GM21723 (cell line): ENCODE measurements at regions not wholly inside any gene's neighbourhood (a gene's known extent, or its start where the extent isn't known, plus 50 kb on each side); places are given as distances from the start of the nearest gene placed in this dataset.

ENCODE experiments used
- ATAC-seq: cut with Tn5 transposase; IDR thresholded peaks from one replicate; pipeline ENCODE4 v1.9.1; 2021; ENCODE audit warnings: mild to moderate bottlenecking, moderate library complexity; ENCODE audit not compliant: unreplicated experiment

GRCh38 chr9:107650321-107650720 lies 160.8 kb upstream of the KLF4 start:
- ATAC-seq: no peak

DNA sequence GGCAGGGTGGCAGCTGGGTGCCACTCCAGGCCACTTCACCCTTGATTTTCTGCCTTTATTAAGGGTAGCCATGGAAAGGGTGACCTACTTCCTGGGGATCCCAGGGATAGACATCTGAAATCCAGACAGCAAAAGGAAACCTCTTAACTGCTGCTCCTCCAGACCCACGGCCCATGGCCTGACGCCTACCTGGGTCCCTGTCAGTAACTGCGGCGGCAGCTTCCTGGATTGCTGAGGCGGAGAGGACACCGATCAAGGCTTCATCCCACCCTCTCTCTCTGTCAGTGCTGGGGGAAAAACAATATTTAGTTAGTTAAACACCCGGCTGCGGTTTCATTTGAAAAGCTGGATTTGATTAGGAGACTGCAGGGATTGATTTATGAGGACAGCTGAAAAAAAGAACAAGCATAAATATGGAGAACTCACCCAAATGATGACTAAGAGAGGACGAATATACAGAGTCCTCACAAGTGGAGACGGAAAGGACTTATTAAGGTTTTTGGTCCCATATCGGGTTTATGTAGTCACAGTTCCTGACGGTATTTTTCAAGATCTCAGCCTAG lies 158.7 kb upstream of the KLF4 start:
- no peak for ATAC-seq

- no peak for ATAC-seq
Measured at GRCh38 chr9:107647611-107648010, 158.0 kb upstream of the KLF4 start.

DNA sequence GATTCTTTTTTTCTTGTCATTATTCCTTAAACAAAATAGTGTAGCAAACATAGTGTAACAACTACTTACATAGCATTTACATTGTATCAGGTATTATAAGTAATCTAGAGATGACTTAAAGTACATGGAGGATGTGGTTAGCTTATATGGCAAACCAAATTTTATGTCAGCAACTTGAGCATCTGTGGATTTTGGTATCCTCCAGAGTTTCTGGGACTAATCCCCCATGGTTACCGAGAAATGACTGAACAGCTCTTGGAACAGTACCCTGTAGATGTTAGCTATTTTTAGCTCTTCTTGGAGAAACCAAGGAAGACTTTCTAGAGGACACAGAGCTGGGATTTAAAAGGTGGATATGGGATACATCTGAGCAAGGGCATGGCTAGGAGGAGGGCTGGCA lies 157.6 kb upstream of the KLF4 start:
- no peak for ATAC-seq

DNA sequence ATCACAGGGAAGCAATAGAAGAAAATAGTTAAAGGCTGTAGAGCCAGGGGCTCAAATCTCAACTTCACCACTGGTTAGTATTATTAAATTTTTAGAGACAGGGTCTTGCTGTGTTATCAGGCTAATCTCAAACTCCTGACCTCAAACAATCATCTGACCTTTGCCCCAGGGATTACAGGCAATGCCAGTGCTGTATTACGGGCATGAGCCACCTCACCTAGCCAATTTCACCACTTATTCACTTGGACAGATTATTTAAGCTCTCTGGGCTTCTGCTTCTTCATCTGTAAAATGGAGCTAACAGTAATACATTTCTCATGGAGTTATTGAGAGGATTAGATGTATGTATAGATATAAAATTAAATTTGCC lies 155.9 kb upstream of the KLF4 start:
- no peak for ATAC-seq

DNA sequence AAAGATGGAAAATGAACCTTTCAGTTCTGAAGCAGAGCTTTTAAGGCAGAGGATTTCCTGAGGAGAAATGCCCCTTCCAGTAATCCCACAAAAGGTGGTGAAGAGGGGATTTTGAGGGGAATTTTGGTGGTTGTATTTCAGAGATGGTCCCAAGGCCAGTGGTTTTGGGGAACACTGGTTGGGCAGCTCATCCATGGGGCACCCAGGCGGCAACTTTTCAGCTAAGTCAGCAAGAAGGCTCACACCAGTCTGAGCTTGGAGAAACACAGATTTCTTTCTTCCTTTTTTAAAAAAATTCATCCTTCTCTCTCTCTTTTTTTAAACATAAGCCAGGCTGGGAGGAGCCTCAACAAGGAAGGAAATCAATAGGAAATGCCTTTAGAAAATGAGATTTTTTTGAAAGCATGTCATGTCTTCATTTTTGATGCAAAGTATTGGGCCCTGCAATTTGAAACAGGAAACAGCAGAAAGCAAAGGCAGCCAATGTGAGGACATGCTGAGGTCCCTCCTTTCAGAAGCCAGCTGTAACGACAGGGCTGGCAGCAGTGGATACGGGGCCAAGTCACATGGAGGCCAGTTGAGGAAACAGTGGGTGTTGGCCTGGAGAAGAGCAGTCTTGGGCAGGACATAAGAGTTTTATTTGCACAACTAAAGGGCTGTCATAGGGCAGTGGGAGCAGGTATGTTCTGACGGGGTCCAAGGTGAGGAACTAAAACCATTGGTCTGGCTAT lies 155.3 kb upstream of the KLF4 start:
- ATAC-seq: no peak

DNA sequence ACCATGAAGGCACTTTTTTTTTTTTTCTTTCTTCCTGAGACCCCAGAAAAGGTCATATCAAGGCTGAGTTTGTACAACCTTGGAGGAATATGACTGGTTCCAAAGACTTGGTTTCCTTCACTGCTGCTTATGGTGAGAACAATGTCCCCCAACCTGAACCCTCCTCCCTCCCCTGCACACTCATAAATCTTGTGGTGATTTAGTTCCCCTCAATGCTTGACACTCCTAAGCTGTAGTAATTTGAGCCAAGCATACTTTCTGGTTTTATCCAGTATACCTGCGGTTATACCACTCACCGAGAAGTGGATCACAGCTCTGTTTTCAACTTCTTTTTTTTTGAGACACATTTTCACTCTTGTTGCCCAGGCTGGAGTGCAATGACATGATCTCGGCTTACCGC lies 149.9 kb upstream of the KLF4 start:
- no peak for ATAC-seq

- ATAC-seq: no peak
Measured at GRCh38 chr9:107638521-107639310, 149.1 kb upstream of the KLF4 start.

- peak; percentile 77 for ATAC-seq
Measured at GRCh38 chr9:107637421-107638420, 148.2 kb upstream of the KLF4 start.

DNA sequence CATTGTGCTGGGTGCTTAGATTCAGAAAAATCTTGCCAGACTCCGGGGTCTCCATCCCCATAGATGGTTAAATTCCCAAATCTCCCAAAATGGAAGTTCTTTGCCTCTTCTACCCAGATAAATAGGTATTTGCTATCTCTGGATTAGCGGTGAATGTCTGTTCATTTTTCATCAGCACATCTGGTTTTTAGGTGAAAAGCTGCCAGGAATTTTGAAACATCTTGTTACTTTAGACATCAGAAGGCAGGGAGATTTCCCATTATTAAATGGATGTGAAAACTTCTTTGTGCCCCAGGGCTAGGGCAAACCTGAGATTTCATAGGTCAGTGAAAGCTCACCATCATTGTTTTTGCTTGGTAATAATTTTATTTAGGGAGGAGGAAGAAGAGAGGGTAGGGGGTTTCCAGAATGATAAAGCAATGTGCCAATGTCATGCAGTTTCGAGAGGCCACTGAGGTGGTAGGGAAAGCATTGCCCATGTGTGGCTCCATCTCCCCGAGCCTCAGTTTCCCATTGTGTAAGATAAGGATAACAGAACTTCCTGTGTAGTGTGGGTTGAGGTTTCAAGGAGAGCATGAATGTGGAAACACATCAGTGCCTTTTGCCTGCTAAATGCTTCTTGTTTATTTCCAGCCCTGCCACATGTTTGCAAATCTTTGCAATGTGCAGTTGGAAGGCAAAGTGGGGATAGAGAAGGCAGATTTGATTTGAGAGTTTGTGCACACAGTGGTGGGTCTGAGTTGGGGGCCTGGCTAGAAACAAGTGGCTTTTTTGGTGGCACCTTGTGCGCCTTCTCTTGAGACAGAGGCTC lies 147.2 kb upstream of the KLF4 start:
- no peak for ATAC-seq

DNA sequence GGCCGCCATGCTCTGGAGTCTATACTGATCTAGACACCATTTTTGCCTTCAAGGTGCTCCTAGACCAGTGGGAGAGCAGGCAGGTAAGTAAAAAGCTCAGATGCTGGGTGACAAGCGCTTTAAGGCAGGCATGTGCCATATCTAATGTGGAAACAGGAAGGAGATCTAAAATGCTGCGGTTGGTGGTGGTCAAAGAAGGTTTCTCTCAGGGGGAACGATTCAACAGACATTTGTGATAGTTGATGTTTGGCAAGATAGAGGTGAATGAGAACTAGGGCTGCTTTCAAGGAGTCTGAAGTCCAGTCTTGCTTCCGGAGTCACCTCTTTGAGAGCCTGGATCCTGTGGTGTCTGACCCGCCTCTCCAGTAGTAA lies 146.2 kb upstream of the KLF4 start:
- no peak for ATAC-seq

DNA sequence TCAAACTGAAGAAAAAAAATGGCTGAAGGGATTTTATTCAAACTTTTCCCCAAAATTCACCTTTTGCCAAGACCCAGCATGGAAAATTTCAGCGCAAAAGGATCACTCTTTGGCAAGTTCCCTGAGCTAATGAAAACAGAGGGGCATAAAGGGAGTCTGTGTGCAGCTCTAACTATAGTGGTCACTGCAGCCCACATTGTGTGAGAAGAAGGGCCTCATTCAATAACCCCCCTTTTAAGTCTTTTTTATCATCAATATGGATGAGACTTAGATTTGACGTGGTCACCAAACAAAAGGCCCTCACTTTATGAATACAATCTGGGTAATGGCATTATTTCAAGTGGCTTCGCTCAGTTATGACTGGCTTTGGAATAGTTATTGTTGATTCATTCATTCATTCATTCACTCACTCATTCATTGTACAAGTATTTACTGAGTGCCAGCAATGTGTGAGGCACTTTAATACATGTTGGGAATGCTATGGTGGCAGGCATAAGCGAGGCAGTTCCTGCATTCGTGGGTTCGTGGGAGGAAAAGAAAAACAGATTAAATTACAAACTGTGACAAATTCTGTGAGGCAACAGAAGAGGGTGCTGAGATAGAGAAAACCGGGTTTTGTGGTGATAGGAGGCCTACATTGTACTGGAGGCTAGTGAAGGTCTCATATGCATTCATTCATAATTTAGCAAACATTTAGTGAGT lies 145.7 kb upstream of the KLF4 start:
- ATAC-seq: no peak

DNA sequence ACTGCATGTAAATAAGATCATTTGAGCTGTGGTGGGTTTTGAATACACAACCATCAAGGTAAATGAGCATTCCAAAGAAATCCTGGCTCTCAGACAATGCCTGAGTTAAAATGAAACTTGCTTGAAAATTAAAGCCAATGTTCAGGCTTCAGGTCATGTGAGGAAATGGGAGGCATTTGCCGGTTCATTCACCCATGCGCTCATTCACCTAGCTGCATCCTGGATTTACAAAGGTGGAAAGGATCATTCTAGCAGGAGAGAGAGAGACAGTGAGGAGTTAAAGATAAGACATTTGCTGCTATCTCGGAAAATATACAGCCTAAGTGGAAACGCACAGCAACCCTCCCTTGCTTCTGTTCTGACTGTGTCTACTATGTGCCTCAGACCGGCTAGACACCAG lies 143.8 kb upstream of the KLF4 start:
- ATAC-seq: no peak

- ATAC-seq: no peak
Measured at GRCh38 chr9:107632661-107633060, 143.1 kb upstream of the KLF4 start.

- no peak for ATAC-seq
Measured at GRCh38 chr9:107632216-107632615, 142.6 kb upstream of the KLF4 start.

GRCh38 chr9:107631788-107632187 lies 142.2 kb upstream of the KLF4 start:
- no peak for ATAC-seq

GRCh38 chr9:107630156-107630555 lies 140.6 kb upstream of the KLF4 start:
- ATAC-seq: no peak

DNA sequence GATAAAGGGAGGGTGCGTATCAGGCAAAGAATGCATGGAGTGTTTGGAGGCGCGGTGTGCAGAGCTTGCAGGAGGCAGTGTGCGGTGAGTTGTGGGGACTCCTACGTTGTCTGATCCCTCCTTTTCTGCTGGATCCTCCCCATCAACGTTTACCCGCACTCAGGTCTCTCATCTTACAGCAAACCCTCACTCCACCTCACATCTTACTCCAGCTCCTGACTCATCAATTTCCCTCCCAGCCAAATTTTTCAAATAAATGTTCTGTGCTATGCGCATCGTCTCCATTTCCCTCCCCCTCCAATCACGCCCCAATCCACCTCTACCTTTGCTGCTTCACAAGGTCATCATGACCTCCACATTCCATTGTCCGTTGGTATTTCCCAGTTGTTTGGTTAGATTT lies 138.9 kb upstream of the KLF4 start:
- no peak for ATAC-seq

DNA sequence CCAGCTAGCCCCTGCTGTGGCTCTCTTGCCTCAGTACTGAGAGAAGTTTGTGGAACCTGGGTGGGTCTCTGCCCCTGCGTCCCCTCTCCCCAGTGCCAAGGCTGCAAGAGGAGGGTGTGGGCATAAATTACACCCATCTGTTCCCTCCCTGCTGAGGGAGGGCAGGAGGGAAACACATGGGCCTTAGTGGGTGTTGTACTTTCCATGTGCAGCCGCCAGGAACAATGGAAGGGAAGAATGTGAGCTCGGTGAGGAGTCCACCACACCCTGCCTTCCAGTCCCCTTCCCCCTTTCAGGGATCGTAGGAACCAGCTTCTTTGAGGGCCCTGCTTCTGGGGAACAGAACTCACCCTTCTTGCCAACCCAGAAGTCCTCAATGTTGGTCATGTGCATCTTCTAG lies 138.2 kb upstream of the KLF4 start:
- no peak for ATAC-seq

- ATAC-seq: no peak
Measured at GRCh38 chr9:107626118-107626517, 136.5 kb upstream of the KLF4 start.
